HG03066 (cell line): ENCODE measurements at regions not wholly inside any gene's neighbourhood (a gene's known extent, or its start where the extent isn't known, plus 50 kb on each side); places are given as distances from the start of the nearest gene placed in this dataset.
"Not testable (repeated sequence)": the region's sequence is repeated elsewhere in the genome, so short reads cannot be mapped to it uniquely, and the experiment has no call there.

ENCODE experiments used
- ATAC-seq: cut with Tn5 transposase; IDR thresholded peaks from one replicate; pipeline ENCODE4 v1.9.1; 2021; ENCODE audit warnings: low read depth; ENCODE audit not compliant: unreplicated experiment

DNA sequence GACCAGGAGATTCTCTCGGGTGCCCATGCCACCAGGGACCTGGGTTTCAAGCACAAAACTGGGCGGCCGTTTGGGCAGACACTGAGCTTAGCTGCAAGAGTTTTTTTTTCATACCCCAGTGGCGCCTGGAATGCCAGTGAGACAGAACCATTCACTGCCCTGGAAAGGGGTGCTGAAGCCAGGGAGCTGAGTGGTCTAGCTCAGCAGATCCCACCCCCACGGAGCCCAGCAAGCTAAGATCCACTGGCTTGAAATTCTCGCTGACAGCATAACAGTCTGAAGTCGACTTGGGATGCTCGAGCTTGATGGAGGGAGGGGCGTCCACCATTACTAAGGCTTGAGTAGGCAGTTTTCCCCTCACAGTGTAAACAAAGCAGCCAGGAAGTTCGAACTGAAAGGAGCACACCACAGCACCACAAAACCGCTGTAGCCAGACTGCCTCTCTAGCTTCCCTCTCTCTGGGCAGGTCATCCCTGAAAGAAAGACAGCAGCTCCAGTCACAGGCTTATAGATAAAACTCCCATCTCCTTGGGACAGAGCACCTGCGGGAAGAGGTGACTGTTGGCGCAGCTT lies 157.7 kb downstream of the GIPC2 start:
- ATAC-seq, result not testable (repeated sequence)

DNA sequence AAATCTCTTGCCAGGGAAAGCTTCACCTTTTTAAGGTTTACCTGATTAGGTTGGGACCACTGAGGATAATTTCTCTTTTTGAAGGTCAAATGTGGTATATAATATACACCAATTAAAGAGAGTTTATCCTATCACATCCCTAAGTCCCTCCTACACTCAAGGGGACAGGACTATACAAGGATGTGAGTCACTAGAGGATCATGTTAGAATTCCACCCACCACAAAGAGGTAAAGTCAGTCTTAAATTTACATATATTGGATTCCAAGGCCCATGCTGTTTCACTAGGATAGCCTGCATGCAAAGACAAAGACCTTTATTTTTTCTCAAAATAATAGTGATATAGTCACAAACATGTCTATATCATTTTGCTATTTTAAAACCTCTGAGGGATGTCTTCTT lies 164.4 kb downstream of the GIPC2 start:
- no peak for ATAC-seq

GRCh38 chr1:78211483-78212092 lies 165.8 kb downstream of the GIPC2 start:
- ATAC-seq, result no peak

DNA sequence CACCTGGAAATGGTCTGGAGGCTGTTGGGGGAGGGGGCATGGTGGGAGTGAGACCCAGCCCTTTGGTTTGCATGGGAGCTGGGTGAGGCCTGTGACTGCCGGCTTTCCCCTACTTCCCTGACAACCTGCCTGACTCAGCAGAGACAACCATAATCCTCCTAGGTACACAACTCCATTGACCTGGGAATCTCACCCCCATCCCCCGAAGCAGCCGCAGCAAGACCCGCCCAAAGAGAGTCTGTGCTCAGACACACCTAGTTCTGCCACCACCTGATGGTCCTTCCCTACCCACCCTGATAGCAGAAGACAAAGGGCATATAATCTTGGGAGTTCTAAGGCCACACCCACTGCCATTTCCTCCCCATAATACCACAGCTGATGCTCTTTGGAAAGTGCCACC lies 168.6 kb downstream of the GIPC2 start:
- no peak for ATAC-seq

GRCh38 chr1:78222225-78222959 lies 176.6 kb downstream of the GIPC2 start:
- no peak for ATAC-seq

DNA sequence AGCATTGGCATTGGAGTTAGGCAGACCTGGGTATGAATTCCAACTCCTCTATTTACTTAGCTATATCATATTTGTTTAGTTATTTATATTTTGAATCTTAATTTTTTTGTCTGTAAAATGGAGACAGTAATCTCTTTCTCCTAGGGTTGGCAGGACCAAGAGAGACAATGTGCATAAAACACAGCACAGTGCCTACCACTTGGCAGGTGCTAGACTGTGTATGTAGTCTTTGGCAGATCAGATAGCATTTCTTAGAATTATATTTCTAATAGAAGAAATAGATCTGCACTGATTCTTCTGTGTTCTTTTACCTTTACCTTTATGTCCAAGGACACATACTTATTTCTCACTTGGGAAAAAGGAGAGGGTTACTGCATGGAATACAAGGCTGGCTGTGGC lies 177.2 kb downstream of the GIPC2 start:
- ATAC-seq, result no peak

DNA sequence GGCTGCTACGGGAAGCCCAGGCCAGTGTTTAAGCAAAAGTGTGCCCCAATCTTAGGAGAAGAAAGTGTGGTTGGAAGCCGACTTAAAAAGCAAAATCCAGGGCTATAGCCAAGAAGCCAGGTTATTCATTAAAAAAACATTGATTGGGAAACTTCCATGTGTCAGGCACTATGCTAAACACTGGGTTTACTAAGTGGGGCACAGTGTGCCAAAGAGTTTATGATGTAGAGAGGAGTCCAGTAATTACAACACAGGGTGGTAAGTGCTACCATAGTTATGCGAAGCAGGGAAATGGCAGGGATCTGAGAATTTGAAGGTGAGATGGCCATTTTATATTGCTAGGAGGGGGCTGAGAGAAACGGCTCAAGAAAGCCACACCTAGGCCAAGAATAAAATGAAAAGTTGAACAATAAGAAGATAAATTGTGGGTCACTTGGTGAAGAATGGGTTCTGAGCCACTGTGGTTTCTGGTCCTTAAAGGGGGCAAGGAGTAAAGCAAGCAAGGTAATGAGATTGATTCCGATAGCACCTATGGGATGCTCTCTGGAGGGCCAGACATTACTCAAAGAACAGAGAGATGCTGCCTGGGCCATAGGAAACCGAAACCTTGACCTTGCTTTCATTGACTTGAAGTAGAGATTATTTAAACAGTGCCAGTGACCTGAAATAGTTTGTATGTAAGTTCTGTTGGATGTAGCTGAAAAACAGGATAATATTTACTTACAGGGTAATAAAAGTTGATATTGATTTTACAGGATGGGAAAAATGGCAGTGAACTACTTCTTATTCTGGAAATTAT lies 177.8 kb downstream of the GIPC2 start:
- ATAC-seq, result no peak

DNA sequence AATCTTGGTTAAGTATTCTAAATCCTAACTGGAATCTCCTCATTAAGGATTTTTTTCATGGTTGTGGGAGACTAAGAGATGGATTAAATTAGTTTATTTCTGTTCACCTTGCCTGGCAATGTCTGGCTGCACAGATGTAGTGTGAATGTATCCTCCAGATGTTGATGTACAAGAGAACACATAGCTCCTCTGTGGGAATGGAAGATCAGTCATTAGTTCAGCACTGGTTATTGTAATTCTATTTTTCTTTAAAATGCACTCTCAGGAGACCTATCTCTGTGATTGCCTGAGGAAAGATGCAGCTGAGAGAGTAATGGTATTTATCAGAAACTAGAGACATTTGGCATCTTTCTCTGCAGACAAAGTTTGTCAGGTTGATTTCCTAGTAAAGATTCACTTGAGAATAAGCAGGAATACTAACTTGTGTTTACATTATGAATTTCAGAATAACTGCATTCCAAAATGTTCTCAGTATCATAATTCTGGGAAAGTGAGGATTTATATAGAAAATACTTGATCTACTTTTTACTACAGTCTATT lies 178.6 kb downstream of the GIPC2 start:
- no peak for ATAC-seq

- ATAC-seq, result no peak
Measured at GRCh38 chr1:78224861-78225552, 179.2 kb downstream of the GIPC2 start.

DNA sequence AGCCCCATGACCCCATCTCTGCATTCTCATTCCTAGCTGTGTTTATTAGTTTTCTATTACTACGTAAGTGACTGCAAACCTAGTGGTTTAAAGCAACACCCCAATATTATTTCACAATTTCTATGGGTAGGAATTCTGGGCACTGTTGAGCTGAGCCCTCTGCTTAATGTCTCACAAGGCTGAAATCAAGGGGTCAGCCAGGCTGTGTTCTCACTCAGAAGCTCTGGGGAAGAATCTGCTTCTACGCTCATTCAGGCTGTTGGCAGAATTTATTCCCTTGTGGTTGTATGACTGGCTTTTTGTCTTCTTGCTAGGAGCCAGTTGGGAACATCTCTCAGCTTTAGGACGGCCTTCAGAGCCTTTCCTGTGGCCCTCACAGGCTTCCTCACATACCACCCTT lies 181.0 kb downstream of the GIPC2 start:
- no peak for ATAC-seq

DNA sequence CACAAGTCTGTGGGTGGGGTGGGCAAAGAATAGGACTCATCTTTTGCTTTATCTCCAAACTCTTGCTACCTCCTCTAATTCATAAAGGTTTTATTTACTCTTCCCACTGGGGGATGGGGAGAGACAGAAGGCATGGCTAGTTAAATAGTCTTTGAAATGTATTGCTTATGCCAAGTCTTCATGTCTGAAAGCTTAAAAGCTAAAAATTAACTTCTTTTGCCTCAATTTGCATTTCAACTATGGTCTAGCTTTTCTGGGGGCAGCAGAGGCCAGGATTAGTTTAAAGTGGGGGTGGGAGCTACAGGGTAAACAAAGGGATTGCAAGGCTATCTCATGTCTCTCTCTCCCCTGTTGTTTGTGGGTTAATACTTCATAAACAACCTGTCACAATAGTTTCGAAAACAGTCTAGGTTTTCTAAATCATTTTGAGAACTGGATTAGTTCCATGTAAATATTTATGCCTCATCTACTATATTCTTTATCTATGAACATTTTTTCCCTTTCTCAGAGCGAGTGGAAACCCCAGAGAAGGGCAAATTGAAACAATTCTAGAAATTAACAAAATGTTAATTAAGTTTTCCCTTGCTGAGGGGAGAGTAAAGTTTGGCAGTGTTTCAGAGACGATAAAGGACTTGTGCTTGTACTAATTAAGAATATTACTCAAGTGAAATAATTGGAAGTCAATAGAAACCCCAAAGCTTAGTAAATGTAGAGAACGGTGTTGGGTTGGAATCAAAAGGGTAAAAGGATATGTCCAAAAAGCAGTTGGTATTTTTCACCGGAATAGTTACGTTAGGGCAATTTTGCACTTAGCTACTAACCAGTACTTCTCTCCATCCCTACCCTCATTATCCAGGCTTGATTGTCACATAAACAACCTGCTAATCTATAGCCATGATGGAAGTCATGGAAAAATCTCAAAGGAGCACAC lies 182.2 kb downstream of the GIPC2 start:
- ATAC-seq, result no peak

- no peak for ATAC-seq
Measured at GRCh38 chr1:78229344-78229743, 183.6 kb downstream of the GIPC2 start.

GRCh38 chr1:78231477-78231876 lies 185.7 kb downstream of the GIPC2 start:
- no peak for ATAC-seq

GRCh38 chr1:78231894-78232293 lies 186.1 kb downstream of the GIPC2 start:
- ATAC-seq, result no peak

- no peak for ATAC-seq
Measured at GRCh38 chr1:78232630-78233029, 186.9 kb downstream of the GIPC2 start.

GRCh38 chr1:78234496-78234895 lies 188.7 kb downstream of the GIPC2 start:
- no peak for ATAC-seq

DNA sequence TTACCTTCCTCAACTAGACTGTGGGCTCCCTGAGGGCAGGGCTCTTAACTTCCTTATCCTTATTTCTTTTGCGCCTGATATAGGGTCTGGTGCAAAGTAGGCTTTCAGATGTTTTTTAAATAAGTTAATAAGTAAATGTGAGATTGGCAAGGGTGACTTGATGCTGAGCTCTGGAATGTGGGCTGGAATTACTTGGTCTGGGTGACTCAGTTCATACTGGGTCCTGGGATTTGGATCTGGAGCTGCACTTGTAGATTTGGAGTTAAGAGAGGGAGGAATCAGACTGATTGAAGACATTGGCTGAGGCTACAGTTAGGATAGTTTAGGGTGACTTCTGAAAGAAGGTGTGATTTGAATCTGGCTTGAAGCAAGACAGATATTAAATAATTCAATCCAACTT lies 190.9 kb downstream of the GIPC2 start:
- no peak for ATAC-seq

GRCh38 chr1:78237364-78237916 lies 191.7 kb downstream of the GIPC2 start:
- no peak for ATAC-seq

- no peak for ATAC-seq
Measured at GRCh38 chr1:78240191-78240590, 194.4 kb downstream of the GIPC2 start.
